HG02885 (cell line): ENCODE measurements at regions not wholly inside any gene's neighbourhood (a gene's known extent, or its start where the extent isn't known, plus 50 kb on each side); places are given as distances from the start of the nearest gene placed in this dataset.

Source experiments
- ATAC-seq: cut with Tn5 transposase; IDR thresholded peaks from one replicate; pipeline ENCODE4 v1.9.1; 2021; ENCODE audit warnings: mild to moderate bottlenecking; ENCODE audit not compliant: unreplicated experiment, poor library complexity

GRCh38 chr5:45189481-45189880, 380.7 kb downstream of the MRPS30 start:
- no peak for ATAC-seq

- no peak for ATAC-seq
Observed at GRCh38 chr5:45195026-45195425, 386.3 kb downstream of the MRPS30 start.
